H9 (cell line): ENCODE measurements at regions not wholly inside any gene's neighbourhood (a gene's known extent, or its start where the extent isn't known, plus 50 kb on each side); places are given as distances from the start of the nearest gene placed in this dataset.
"Not testable (repeated sequence)": the region's sequence is repeated elsewhere in the genome, so short reads cannot be mapped to it uniquely, and the experiment has no call there.

Experiments used
- DNase-seq: peaks from one replicate; pipeline ENCODE4 v3.0.0-alpha.2; 2017
- H2AFZ ChIP-seq: one replicate; pipeline ENCODE4 v1.6.1; 2013; ENCODE audit warnings: mild to moderate bottlenecking, low read length, control low read depth, moderate library complexity
- H2AK5ac ChIP-seq: 2 replicates; pipeline ENCODE4 v1.6.1; 2013; ENCODE audit warnings: low read length, control low read depth, mixed read lengths; ENCODE audit not compliant: insufficient read length
- H2BK120ac ChIP-seq: one replicate; pipeline ENCODE4 v1.6.1; 2013; ENCODE audit warnings: low read depth, mild to moderate bottlenecking, low read length, control low read depth, inconsistent platforms; ENCODE audit not compliant: poor library complexity, severe bottlenecking
- H2BK12ac ChIP-seq: 2 replicates; pipeline ENCODE4 v1.6.1; 2013; ENCODE audit warnings: low read length, control low read depth, mixed read lengths, low read depth; ENCODE audit not compliant: insufficient read length
- H2BK15ac ChIP-seq: 2 replicates; pipeline ENCODE4 v1.6.1; 2013; ENCODE audit warnings: low read depth, low read length, control low read depth
- H2BK20ac ChIP-seq: one replicate; pipeline ENCODE4 v1.6.1; 2013; ENCODE audit warnings: low read depth, mild to moderate bottlenecking, low read length, control low read depth, inconsistent platforms; ENCODE audit not compliant: poor library complexity, severe bottlenecking
- H2BK5ac ChIP-seq: 2 replicates; pipeline ENCODE4 v1.6.1; 2013; ENCODE audit warnings: low read length, control low read depth, mixed read lengths; ENCODE audit not compliant: insufficient read length
- H3K14ac ChIP-seq: 2 replicates; pipeline ENCODE4 v1.6.1; 2013; ENCODE audit warnings: low read length, control low read depth; ENCODE audit not compliant: insufficient read depth
- H3K18ac ChIP-seq: 2 replicates; pipeline ENCODE4 v1.6.1; 2013; ENCODE audit warnings: low read depth, mild to moderate bottlenecking, mixed read lengths, low read length, control low read depth; ENCODE audit not compliant: insufficient read length
- H3K23ac ChIP-seq: 2 replicates; pipeline ENCODE4 v1.6.1; 2013; ENCODE audit warnings: low read length, control low read depth, mixed read lengths, low read depth; ENCODE audit not compliant: insufficient read length
- H3K23me2 ChIP-seq: 2 replicates; pipeline ENCODE4 v1.6.1; 2013; ENCODE audit warnings: low read depth, mild to moderate bottlenecking, mixed read lengths, low read length, control low read depth; ENCODE audit not compliant: insufficient read length, poor library complexity, severe bottlenecking
- H3K27ac ChIP-seq: 2 replicates; pipeline ENCODE4 v1.5.1; 2013; ENCODE audit warnings: low read length, control low read depth, mixed read lengths, low read depth; ENCODE audit not compliant: insufficient read length
- H3K27me3 ChIP-seq: 2 replicates; pipeline ENCODE4 v1.6.1; 2013; ENCODE audit warnings: low read length, control low read depth, inconsistent platforms; ENCODE audit not compliant: insufficient read depth
- H3K4ac ChIP-seq: 2 replicates; pipeline ENCODE4 v1.6.1; 2013; ENCODE audit warnings: low read depth, mild to moderate bottlenecking, control low read depth, inconsistent platforms, low read length, moderate library complexity
- H3K4me1 ChIP-seq: 2 replicates; pipeline ENCODE4 v1.6.1; 2013; ENCODE audit warnings: low read length, control low read depth, inconsistent platforms; ENCODE audit not compliant: insufficient read depth
- H3K4me2 ChIP-seq: 2 replicates; pipeline ENCODE4 v1.6.1; 2013; ENCODE audit warnings: low read length, control low read depth, mixed read lengths; ENCODE audit not compliant: insufficient read length, insufficient read depth
- H3K56ac ChIP-seq: 2 replicates; pipeline ENCODE4 v1.6.1; 2013; ENCODE audit warnings: low read depth, mild to moderate bottlenecking, mixed read lengths, low read length, control low read depth; ENCODE audit not compliant: insufficient read length
- H3K79me1 ChIP-seq: 2 replicates; pipeline ENCODE4 v1.6.1; 2013; ENCODE audit warnings: low read depth, mild to moderate bottlenecking, moderate library complexity, low read length, control low read depth, inconsistent platforms; ENCODE audit not compliant: insufficient read depth, poor library complexity, severe bottlenecking
- H3K79me2 ChIP-seq: 2 replicates; pipeline ENCODE4 v1.6.1; 2013; ENCODE audit warnings: low read length, control low read depth, inconsistent platforms; ENCODE audit not compliant: insufficient read depth
- H3K9ac ChIP-seq: 2 replicates; pipeline ENCODE4 v1.6.1; 2013; ENCODE audit warnings: low read length, control low read depth, mixed read lengths; ENCODE audit not compliant: insufficient read length; ENCODE audit errors: extremely low read depth
- H3K9me3 ChIP-seq: one replicate; pipeline ENCODE4 v1.6.1; 2013; ENCODE audit warnings: low read depth, low read length, inconsistent platforms; ENCODE audit not compliant: control insufficient read depth
- H3T11ph ChIP-seq: one replicate; pipeline ENCODE4 v1.6.1; 2013; ENCODE audit warnings: mild to moderate bottlenecking, low read length, control low read depth, inconsistent platforms
- H4K20me1 ChIP-seq: one replicate; pipeline ENCODE4 v1.6.1; 2013; ENCODE audit not compliant: control insufficient read depth, insufficient read length, insufficient read depth
- H4K5ac ChIP-seq: 2 replicates; pipeline ENCODE4 v1.6.1; 2013; ENCODE audit warnings: low read depth, mild to moderate bottlenecking, mixed read lengths, low read length, control low read depth; ENCODE audit not compliant: insufficient read length
- H4K8ac ChIP-seq: replicated peaks from 2 replicates; pipeline ENCODE4 v1.6.1; 2013; ENCODE audit warnings: low read length, control low read depth, mixed read lengths, low read depth; ENCODE audit not compliant: insufficient read length
- H4K91ac ChIP-seq: 2 replicates; pipeline ENCODE4 v1.6.1; 2013; ENCODE audit warnings: low read depth, mild to moderate bottlenecking, moderate library complexity, mixed read lengths, low read length, control low read depth; ENCODE audit not compliant: insufficient read length
- H3K27ac Mint-ChIP-seq, 3 experiments: 2 replicates in 2 of 3; 3 replicates in 1 of 3; pipeline ENCODE4 v1.8.0; 2020 to 2021; ENCODE audit warnings: mixed read lengths in 3 of 3, mild to moderate bottlenecking in 1 of 3, moderate library complexity in 1 of 3
- H3K27me3 Mint-ChIP-seq: 2 replicates; pipeline ENCODE4 v1.8.0; 2021; ENCODE audit warnings: low read depth, mild to moderate bottlenecking, moderate library complexity, mixed read lengths
- H3K36me3 Mint-ChIP-seq, 3 experiments: 2 replicates in 2 of 3; 3 replicates in 1 of 3; pipeline ENCODE4 v1.8.0; 2020 to 2021; ENCODE audit warnings: low read depth in 3 of 3, mixed read lengths in 3 of 3; ENCODE audit not compliant: insufficient read depth in 1 of 3
- H3K4me1 Mint-ChIP-seq, 2 experiments: 2 replicates each; pipeline ENCODE4 v1.8.0; 2020; ENCODE audit warnings: mixed read lengths in 2 of 2
- H3K4me3 Mint-ChIP-seq, 2 experiments: 2 replicates in 1 of 2; 3 replicates in 1 of 2; pipeline ENCODE4 v1.8.0; 2020 to 2021; ENCODE audit warnings: mild to moderate bottlenecking in 2 of 2, mixed read lengths in 2 of 2, moderate library complexity in 1 of 2
- H3K9me3 Mint-ChIP-seq, 2 experiments: 2 replicates in 1 of 2; 3 replicates in 1 of 2; pipeline ENCODE4 v1.8.0; 2020; ENCODE audit warnings: mild to moderate bottlenecking in 2 of 2, mixed read lengths in 2 of 2, moderate library complexity in 1 of 2
- CTCF ChIP-seq: fragments of 200-600 bp; sonication (generic); conservative IDR thresholded peaks from 3 replicates; pipeline ENCODE4 v1.8.0; 2021; ENCODE audit warnings: antibody characterized with exemption, mild to moderate bottlenecking
- WGBS: extraction: QIAGEN DNeasy Blood & Tissue Kit; methylation state at CpG from one replicate; pipeline ENCODE4 v1.1.7; 2013; ENCODE audit warnings: missing lambda C conversion rate, low lambda C conversion rate, mixed read lengths; ENCODE audit not compliant: insufficient read length; ENCODE audit errors: extremely low coverage; 5-methylcytosine and 5-hydroxymethylcytosine counted together

- H3K9me3 ChIP-seq = no peaks in the 10 kb centered on the region
- DNase-seq = no peak
Observed at GRCh38 chr3:56926243-56926946, 124.6 kb upstream of the ARHGEF3 start.

DNA sequence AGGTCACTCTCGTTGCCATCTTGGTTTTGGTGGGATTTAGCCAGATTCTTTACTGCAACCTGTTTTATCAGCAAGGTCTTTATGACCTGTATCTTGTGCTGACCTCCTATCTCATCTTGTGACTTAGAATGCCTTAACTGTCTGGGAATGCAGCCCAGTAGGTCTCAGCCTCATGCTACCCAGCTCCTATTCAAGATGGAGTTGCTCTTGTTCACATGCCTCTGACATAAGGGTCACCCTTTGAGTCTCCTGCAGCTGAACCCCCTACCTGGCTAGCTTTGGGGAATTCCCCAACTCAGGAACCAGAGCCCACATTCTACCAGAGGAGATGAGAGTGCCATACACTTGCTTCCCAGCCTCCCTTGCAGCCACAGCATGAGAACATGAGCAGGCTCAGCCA is 123.0 kb upstream of the ARHGEF3 start:
- not testable (repeated sequence) for H2BK12ac ChIP-seq, H3K18ac ChIP-seq, H3K27ac ChIP-seq, H3K14ac ChIP-seq, H3K36me3 Mint-ChIP-seq, H3K23ac ChIP-seq, H3K9ac ChIP-seq, H2BK5ac ChIP-seq, H3K9me3 Mint-ChIP-seq, H3K9me3 ChIP-seq, H2BK15ac ChIP-seq, H2BK120ac ChIP-seq, H3K79me2 ChIP-seq, H3K4ac ChIP-seq, DNase-seq, H3K79me1 ChIP-seq, H3K27ac Mint-ChIP-seq, H4K8ac ChIP-seq, H3K4me1 ChIP-seq, H2AK5ac ChIP-seq, H3K27me3 Mint-ChIP-seq, H3K23me2 ChIP-seq, H4K20me1 ChIP-seq, H3K56ac ChIP-seq, H2BK20ac ChIP-seq, H2AFZ ChIP-seq, H3K4me3 Mint-ChIP-seq, H3T11ph ChIP-seq, H3K4me2 ChIP-seq, H4K91ac ChIP-seq, H4K5ac ChIP-seq, H3K27me3 ChIP-seq
- WGBS = no CpG with 5 or more reads among the region's 1 CpG
- H3K4me1 Mint-ChIP-seq = peaks cover 22 to 25% of the 10 kb centered on the region in 2 experiments

More at GRCh38 chr3:56926243-56926946, 124.6 kb upstream of the ARHGEF3 start:
- H2BK20ac ChIP-seq = no peak overlapping the region
- no peak overlapping the region for H3K27ac ChIP-seq
- no peak overlapping the region for H3T11ph ChIP-seq
- no peak overlapping the region for H3K9ac ChIP-seq
- no peak overlapping the region for H2BK5ac ChIP-seq
- H4K20me1 ChIP-seq = no peaks in the 10 kb centered on the region
- no peak overlapping the region for H4K5ac ChIP-seq
- H2BK15ac ChIP-seq = no peak overlapping the region
- H3K4me3 Mint-ChIP-seq = no peak overlapping the region
- no peak overlapping the region for H3K18ac ChIP-seq
- H4K91ac ChIP-seq = no peak overlapping the region
- H2AK5ac ChIP-seq = no peak overlapping the region
- H3K56ac ChIP-seq = no peak overlapping the region
- H3K4me2 ChIP-seq = no peak overlapping the region
- no peak overlapping the region for H4K8ac ChIP-seq
- no peak overlapping the region for H3K14ac ChIP-seq
- H3K23me2 ChIP-seq = no peaks in the 10 kb centered on the region
- peaks cover 4% of the 10 kb centered on the region; the same call in 1 of the 2 replicates for H3K4me1 ChIP-seq
- no peaks in the 10 kb centered on the region for H3K9me3 Mint-ChIP-seq
- H3K4ac ChIP-seq = no peak overlapping the region
- no peaks in the 10 kb centered on the region for H3K27me3 ChIP-seq
- no peak overlapping the region for H2BK12ac ChIP-seq
- H3K27ac Mint-ChIP-seq = peak overlapping the region in 1 of 3 experiments; percentile 34; a peak in 1 of 7 replicates
- no CpG with 5 or more reads among the region's 3 CpGs for WGBS
- no peak overlapping the region for H2BK120ac ChIP-seq
- TF ChIP-seq CTCF = no peak
- H3K27me3 Mint-ChIP-seq = no peaks in the 10 kb centered on the region
- peaks cover 28% of the 10 kb centered on the region in 2 experiments for H3K4me1 Mint-ChIP-seq
- no peaks in the 10 kb centered on the region for H3K36me3 Mint-ChIP-seq
- H3K79me1 ChIP-seq = no peaks in the 10 kb centered on the region
- H3K23ac ChIP-seq = no peak overlapping the region
- no peaks in the 10 kb centered on the region for H3K79me2 ChIP-seq
- no peak overlapping the region for H2AFZ ChIP-seq
